ENCODE measurements at regions not wholly inside any gene's neighbourhood (a gene's known extent, or its start where the extent isn't known, plus 50 kb on each side); places are given as distances from the start of the nearest gene placed in this dataset.
A peak's percentile ranks its signal among the peaks of the same experiment; 100 is the strongest.

- H3K4me1 ChIP-seq (ENCODE audit: control insufficient read depth, insufficient read depth, low read length) = peaks cover 21% of the 10 kb centered on the region
- H3K9me3 ChIP-seq (ENCODE audit: control insufficient read depth, insufficient read depth, low read length) = no peaks in the 10 kb centered on the region
- no peaks in the 10 kb centered on the region for H3K27me3 ChIP-seq (ENCODE audit: control insufficient read depth, insufficient read depth, low read length)
- H3K9ac ChIP-seq (ENCODE audit: low read depth, low read length) = no peak overlapping the region
- no peaks in the 10 kb centered on the region for H3K36me3 ChIP-seq (ENCODE audit: control insufficient read depth, insufficient read depth, low read length)
- no peak overlapping the region for H3K4me3 ChIP-seq (ENCODE audit: low read depth, low read length)
These were observed 59.0 kb upstream of the ATF3 start for GRCh38 chr1:212549503-212550017.

GRCh38 chr1:212551929-212552328, 56.6 kb upstream of the ATF3 start:
- Histone ChIP-seq H3K4me1 (ENCODE audit: control insufficient read depth, insufficient read depth, low read length) (peaks cover 11% of the 10 kb centered on the region), H3K27me3 (ENCODE audit: control insufficient read depth, insufficient read depth, low read length) (peaks cover 3% of the 10 kb centered on the region), H3K9ac (ENCODE audit: low read depth, low read length) (no peak overlapping the region), H3K9me3 (ENCODE audit: control insufficient read depth, insufficient read depth, low read length) (no peaks in the 10 kb centered on the region), H3K36me3 (ENCODE audit: control insufficient read depth, insufficient read depth, low read length) (no peaks in the 10 kb centered on the region), H3K4me3 (ENCODE audit: low read depth, low read length) (no peak overlapping the region)

DNA sequence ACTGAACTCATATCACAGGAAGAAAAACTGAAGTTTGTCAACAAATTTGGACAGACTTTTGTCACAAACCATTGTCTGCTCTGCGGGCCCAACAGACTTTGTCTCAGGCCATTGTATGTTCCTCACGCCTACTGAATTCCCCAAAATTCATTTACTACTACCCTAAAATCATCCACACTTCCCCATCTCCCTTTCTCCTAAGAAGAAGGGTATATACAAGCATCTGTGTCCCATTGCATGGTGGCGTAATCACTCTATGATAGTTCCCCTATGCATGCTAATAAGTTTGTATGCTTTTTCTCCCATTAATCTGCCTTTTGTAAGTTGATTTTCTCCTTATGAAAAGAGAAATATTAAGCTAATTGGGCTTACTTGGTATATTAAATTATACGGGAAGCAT, 54.9 kb upstream of the ATF3 start:
- peaks cover 15% of the 10 kb centered on the region for H3K27me3 ChIP-seq (ENCODE audit: control insufficient read depth, insufficient read depth, low read length)
- no peaks in the 10 kb centered on the region for H3K36me3 ChIP-seq (ENCODE audit: control insufficient read depth, insufficient read depth, low read length)
- no peak overlapping the region for H3K9ac ChIP-seq (ENCODE audit: low read depth, low read length)
- H3K9me3 ChIP-seq (ENCODE audit: control insufficient read depth, insufficient read depth, low read length) = no peaks in the 10 kb centered on the region
- no peak overlapping the region for H3K4me3 ChIP-seq (ENCODE audit: low read depth, low read length)
- H3K4me1 ChIP-seq (ENCODE audit: control insufficient read depth, insufficient read depth, low read length) = peaks cover 15% of the 10 kb centered on the region

DNA sequence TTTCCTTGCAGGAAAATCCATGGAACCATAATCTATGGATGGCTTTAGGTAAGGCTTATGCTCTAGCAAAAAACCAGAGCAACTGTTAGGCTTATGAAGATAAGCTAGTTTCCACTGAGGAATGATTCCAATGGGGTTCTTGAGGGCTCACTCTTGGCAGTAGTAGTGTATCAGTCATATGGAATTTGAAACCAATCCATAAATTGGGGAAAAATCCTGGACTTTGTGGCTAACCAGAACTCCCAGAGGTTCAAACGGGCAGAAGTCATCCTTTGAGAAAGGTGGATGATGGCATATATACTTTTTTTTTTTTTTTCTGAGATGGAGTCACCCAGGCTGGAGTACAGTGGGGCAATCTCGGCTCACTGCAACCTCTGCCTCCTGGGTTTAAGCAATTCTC, 54.2 kb upstream of the ATF3 start:
- Histone ChIP-seq H3K27me3 (ENCODE audit: control insufficient read depth, insufficient read depth, low read length) (peaks cover 18% of the 10 kb centered on the region), H3K9ac (ENCODE audit: low read depth, low read length) (no peak overlapping the region), H3K4me3 (ENCODE audit: low read depth, low read length) (no peak overlapping the region), H3K36me3 (ENCODE audit: control insufficient read depth, insufficient read depth, low read length) (no peaks in the 10 kb centered on the region), H3K9me3 (ENCODE audit: control insufficient read depth, insufficient read depth, low read length) (no peaks in the 10 kb centered on the region), H3K4me1 (ENCODE audit: control insufficient read depth, insufficient read depth, low read length) (peaks cover 18% of the 10 kb centered on the region)

DNA sequence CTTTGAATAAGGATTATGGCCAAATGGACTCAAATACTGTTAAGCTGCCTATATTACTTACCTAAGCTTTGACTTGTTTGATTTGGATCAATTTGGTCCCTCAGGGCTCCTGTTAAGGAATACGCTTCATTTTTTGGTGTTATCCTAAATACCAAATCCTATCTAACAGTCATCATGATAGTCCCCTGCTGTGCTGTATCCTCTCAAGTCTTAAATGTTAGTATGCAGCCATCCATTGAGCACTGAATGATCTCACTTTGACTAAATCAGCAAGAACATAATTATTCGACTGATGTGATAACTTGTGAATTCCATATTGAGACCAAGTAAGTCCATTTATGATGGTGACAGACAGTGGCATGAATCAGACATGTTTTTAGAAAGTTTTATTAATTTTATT, 53.1 kb upstream of the ATF3 start:
- Histone ChIP-seq H3K27me3 (ENCODE audit: control insufficient read depth, insufficient read depth, low read length) (peaks cover 23% of the 10 kb centered on the region), H3K36me3 (ENCODE audit: control insufficient read depth, insufficient read depth, low read length) (no peaks in the 10 kb centered on the region), H3K4me1 (ENCODE audit: control insufficient read depth, insufficient read depth, low read length) (peaks cover 18% of the 10 kb centered on the region), H3K4me3 (ENCODE audit: low read depth, low read length) (no peak overlapping the region), H3K9me3 (ENCODE audit: control insufficient read depth, insufficient read depth, low read length) (no peaks in the 10 kb centered on the region), H3K9ac (ENCODE audit: low read depth, low read length) (no peak overlapping the region)

DNA sequence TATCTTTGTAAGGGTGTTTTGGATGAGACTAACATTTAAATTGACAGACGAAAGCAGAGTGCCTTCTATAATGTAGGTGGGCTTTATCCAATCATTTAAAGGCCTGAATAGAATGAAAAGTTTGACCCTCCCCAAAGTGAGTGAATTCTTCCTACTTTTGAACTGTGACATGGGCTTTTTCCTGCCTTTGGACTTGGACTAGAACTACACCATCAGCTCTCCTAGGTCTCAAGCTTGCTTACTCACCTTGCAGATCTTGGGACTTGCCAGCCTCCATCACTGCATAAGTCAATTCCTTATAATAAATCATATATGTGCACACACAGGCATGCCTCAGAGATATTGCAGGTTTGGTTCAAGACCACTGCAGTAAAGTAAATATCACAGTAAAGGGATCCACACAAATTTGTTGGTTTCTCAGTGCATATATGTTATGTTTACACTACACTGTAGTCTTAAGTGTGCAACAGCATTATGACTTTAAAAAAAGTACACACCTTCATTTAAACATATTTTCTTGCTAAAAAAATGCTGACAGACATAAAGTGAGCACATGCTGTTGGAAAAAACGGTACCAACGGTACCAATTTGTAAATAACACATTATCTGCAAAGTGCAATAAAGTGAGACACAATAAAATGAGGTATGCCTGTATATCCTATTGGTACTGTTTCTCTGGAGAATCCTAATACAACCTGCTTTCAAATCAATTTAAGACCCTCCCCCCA, 51.6 kb upstream of the ATF3 start:
- no peaks in the 10 kb centered on the region for H3K36me3 ChIP-seq (ENCODE audit: control insufficient read depth, insufficient read depth, low read length)
- peaks cover 23% of the 10 kb centered on the region for H3K27me3 ChIP-seq (ENCODE audit: control insufficient read depth, insufficient read depth, low read length)
- no peak overlapping the region for H3K4me3 ChIP-seq (ENCODE audit: low read depth, low read length)
- no peak overlapping the region for H3K9ac ChIP-seq (ENCODE audit: low read depth, low read length)
- no peaks in the 10 kb centered on the region for H3K9me3 ChIP-seq (ENCODE audit: control insufficient read depth, insufficient read depth, low read length)
- H3K4me1 ChIP-seq (ENCODE audit: control insufficient read depth, insufficient read depth, low read length) = peaks cover 14% of the 10 kb centered on the region

- H3K4me1 ChIP-seq (ENCODE audit: control insufficient read depth, insufficient read depth, low read length) = peaks cover 7% of the 10 kb centered on the region
- no peaks in the 10 kb centered on the region for H3K9me3 ChIP-seq (ENCODE audit: control insufficient read depth, insufficient read depth, low read length)
- H3K36me3 ChIP-seq (ENCODE audit: control insufficient read depth, insufficient read depth, low read length) = no peaks in the 10 kb centered on the region
- peak overlapping the region; percentile 70 for H3K4me3 ChIP-seq (ENCODE audit: low read depth, low read length)
- H3K9ac ChIP-seq (ENCODE audit: low read depth, low read length) = peak overlapping the region; percentile 72
- peaks cover 23% of the 10 kb centered on the region for H3K27me3 ChIP-seq (ENCODE audit: control insufficient read depth, insufficient read depth, low read length)
These were observed 50.5 kb upstream of the ATF3 start for GRCh38 chr1:212557739-212558692.

- Histone ChIP-seq H3K4me1 (ENCODE audit: control insufficient read depth, insufficient read depth, low read length) (peaks cover 7% of the 10 kb centered on the region), H3K9ac (ENCODE audit: low read depth, low read length) (peak overlapping the region; percentile 72), H3K4me3 (ENCODE audit: low read depth, low read length) (peak overlapping the region; percentile 70), H3K9me3 (ENCODE audit: control insufficient read depth, insufficient read depth, low read length) (no peaks in the 10 kb centered on the region), H3K36me3 (ENCODE audit: control insufficient read depth, insufficient read depth, low read length) (no peaks in the 10 kb centered on the region), H3K27me3 (ENCODE audit: control insufficient read depth, insufficient read depth, low read length) (peaks cover 23% of the 10 kb centered on the region)
These were observed 49.7 kb upstream of the ATF3 start for GRCh38 chr1:212558693-212559480.

Measured in iPS-15b (cell line).